GM12878 (cell line): ENCODE measurements at regions not wholly inside any gene's neighbourhood (a gene's known extent, or its start where the extent isn't known, plus 50 kb on each side); places are given as distances from the start of the nearest gene placed in this dataset.

Experiments
- ATAC-seq: fragments of 200-7000 bp; cut with Tn5 transposase; 3 replicates; pipeline ENCODE4 v1.9.1; 2020; ENCODE audit warnings: mild to moderate bottlenecking, moderate library complexity
- BruUV-seq: library from RNA; stranded (reverse); fragments of 400-500 nt; replicated peaks from 2 replicates; lab custom pipeline; 2021; lab: Mats Ljungman, UMichigan
- CTCF ChIA-PET: fragments of 300-600 bp; sonication (Branson Sonifier 250); formaldehyde crosslinking; extraction: SDS; loops from one replicate; lab custom pipeline; 2021; ENCODE audit warnings: inconsistent platforms; lab: Yijun Ruan, JAX
- POLR2A ChIA-PET: fragments of 350-600 bp; formaldehyde crosslinking; extraction: SDS; loops from one replicate; lab custom pipeline; 2021; ENCODE audit warnings: inconsistent platforms; lab: Charles Lee
- RAD21 ChIA-PET: fragments of 300-600 bp; sonication (Branson Sonifier 250); formaldehyde crosslinking; loops from one replicate; lab custom pipeline; 2023; ENCODE audit warnings: antibody characterized with exemption; ENCODE audit not compliant: unreplicated experiment; lab: Charles Lee
- SMC1A ChIA-PET: fragments of 300-600 bp; sonication (Branson Sonifier 250); formaldehyde crosslinking; loops from one replicate; lab custom pipeline; 2023; ENCODE audit not compliant: unreplicated experiment, uncharacterized antibody; lab: Charles Lee
- DNase-seq: peaks from one replicate; pipeline ENCODE4 v3.0.0-alpha.2; 2011; ENCODE audit warnings: low read depth, low spot score
- FAIRE-seq: peaks from 3 replicates; lab custom pipeline; 2011; peaks lifted over from hg19 to GRCh38; lab: Jason Lieb, UNC
- H2AFZ ChIP-seq: 2 replicates; pipeline ENCODE4 v1.6.0; 2011; ENCODE audit warnings: low read depth, low read length, control low read depth; ENCODE audit not compliant: control insufficient read depth
- H3K27ac ChIP-seq: 2 replicates; pipeline ENCODE4 v1.5.1; 2011; ENCODE audit warnings: control low read depth; ENCODE audit not compliant: control insufficient read depth, insufficient read depth
- H3K27me3 ChIP-seq, 2 experiments: replicated peaks in 1 of 2; 2 replicates each; pipeline versions ENCODE4 v1.6.0 to v1.6.1; 2011; ENCODE audit warnings: low read length in 1 of 2; ENCODE audit not compliant: control insufficient read depth in 2 of 2, insufficient read depth in 2 of 2
- H3K36me3 ChIP-seq, 2 experiments: 2 replicates each; pipeline ENCODE4 v1.5.1; 2011; ENCODE audit warnings: low read length in 1 of 2; ENCODE audit not compliant: control insufficient read depth in 2 of 2, insufficient read depth in 2 of 2
- H3K4me1 ChIP-seq: 2 replicates; pipeline ENCODE4 v1.6.1; 2011; ENCODE audit warnings: mild to moderate bottlenecking, low read length, moderate library complexity, mixed read lengths; ENCODE audit not compliant: control insufficient read depth, insufficient read depth
- H3K4me2 ChIP-seq: 2 replicates; pipeline ENCODE4 v1.6.0; 2011; ENCODE audit warnings: control low read depth; ENCODE audit not compliant: control insufficient read depth, insufficient read depth
- H3K4me3 ChIP-seq: fragments of 200-600 bp; sonication (generic); 2 replicates; pipeline ENCODE4 v1.5.1; 2016
- H3K79me2 ChIP-seq: 2 replicates; pipeline ENCODE4 v1.6.0; 2011; ENCODE audit warnings: low read length; ENCODE audit not compliant: control insufficient read depth, insufficient read depth
- H3K9ac ChIP-seq: 2 replicates; pipeline ENCODE4 v1.8.0; 2011; ENCODE audit warnings: low read length, control low read depth, mixed read lengths; ENCODE audit not compliant: control insufficient read depth, insufficient read depth
- H3K9me3 ChIP-seq: replicated peaks from 3 replicates; pipeline ENCODE4 v1.5.1; 2011; ENCODE audit warnings: mild to moderate bottlenecking, low read length; ENCODE audit not compliant: control insufficient read depth, insufficient read depth
- H4K20me1 ChIP-seq: 2 replicates; pipeline ENCODE4 v1.6.0; 2011; ENCODE audit not compliant: control insufficient read depth, insufficient read depth
- ATF2 ChIP-seq: IDR thresholded peaks from 2 replicates; pipeline ENCODE4 v1.6.1; 2012; ENCODE audit warnings: low read length, inconsistent platforms
- BCL3 ChIP-seq: IDR thresholded peaks from 2 replicates; pipeline ENCODE4 v1.6.1; 2011; ENCODE audit warnings: borderline replicate concordance, low read depth, mild to moderate bottlenecking, moderate library complexity, low read length; ENCODE audit not compliant: insufficient read depth, poor library complexity, severe bottlenecking
- BRCA1 ChIP-seq: IDR thresholded peaks from 2 replicates; pipeline ENCODE4 v1.6.1; 2011; ENCODE audit warnings: low read depth, low read length, improper control_type of control experiment
- E4F1 ChIP-seq: fragments of 450-650 bp; IDR thresholded peaks from 2 replicates; pipeline ENCODE4 v1.6.1; 2018; ENCODE audit warnings: borderline replicate concordance, mild to moderate bottlenecking; ENCODE audit not compliant: partially characterized antibody
- EGR1 ChIP-seq, 2 experiments: IDR thresholded peaks; 1 replicate in 1 of 2; 2 replicates in 1 of 2; pipeline ENCODE4 v1.6.1; 2011 to 2012; ENCODE audit warnings: low read depth in 2 of 2, low read length in 2 of 2, borderline replicate concordance in 1 of 2, mild to moderate bottlenecking in 1 of 2, moderate library complexity in 1 of 2
- KAT2A ChIP-seq: conservative IDR thresholded peaks from 2 replicates; pipeline ENCODE4 v1.6.1; 2011; ENCODE audit warnings: low read depth, low read length; ENCODE audit not compliant: control insufficient read depth
- RBBP5 ChIP-seq: fragments of 200-600 bp; sonication (generic); conservative IDR thresholded peaks from 2 replicates; pipeline ENCODE4 v1.6.1; 2016
- RELA ChIP-seq: fragments of 450-650 bp; IDR thresholded peaks from 2 replicates; pipeline ENCODE4 v1.8.0; 2014; ENCODE audit warnings: borderline replicate concordance; ENCODE audit not compliant: partially characterized antibody
- RFX5 ChIP-seq: IDR thresholded peaks from 2 replicates; pipeline ENCODE4 v1.6.1; 2011; ENCODE audit warnings: low read depth, low read length, improper control_type of control experiment
- SMC3 ChIP-seq: IDR thresholded peaks from 2 replicates; pipeline ENCODE4 v1.6.1; 2011; ENCODE audit warnings: low read length, improper control_type of control experiment, borderline replicate concordance
- SREBF2 ChIP-seq: IDR thresholded peaks from 2 replicates; pipeline ENCODE4 v1.6.1; 2012; ENCODE audit warnings: mild to moderate bottlenecking, low read length
- TAF1 ChIP-seq: IDR thresholded peaks from 2 replicates; pipeline ENCODE4 v1.6.1; 2011; ENCODE audit warnings: mild to moderate bottlenecking, low read depth, low read length, borderline replicate concordance
- ZBTB33 ChIP-seq: fragments of 450-650 bp; IDR thresholded peaks from 2 replicates; pipeline ENCODE4 v1.6.1; 2017; ENCODE audit warnings: mild to moderate bottlenecking
- ZSCAN29 ChIP-seq: fragments of 450-650 bp; IDR thresholded peaks from 2 replicates; pipeline ENCODE4 v1.6.1; 2017; ENCODE audit warnings: mild to moderate bottlenecking, moderate library complexity
- WGBS: methylation state at CpG from one replicate; pipeline ENCODE4 v1.1.6; 2016; ENCODE audit warnings: low lambda C conversion rate; ENCODE audit not compliant: insufficient replicate concordance, insufficient coverage; ENCODE audit errors: missing lambda C conversion rate; 5-methylcytosine and 5-hydroxymethylcytosine counted together
- in situ Hi-C: fragments of 300-500 bp; cut with MboI; formaldehyde crosslinking; loops from 9 replicates; pipeline ENCODE4 v1.14.3; 2018; ENCODE audit warnings: mixed read lengths
- intact Hi-C: fragments of 100-400 bp; cut with micrococcal nuclease; formaldehyde crosslinking; loops from one replicate; pipeline ENCODE4 v1.14.2; 2022; ENCODE audit not compliant: unreplicated experiment

- Histone ChIP-seq H3K4me1 (no peaks in the 10 kb centered on the region), H3K27me3 (no peaks in the 10 kb centered on the region), H4K20me1 (no peaks in the 10 kb centered on the region), H2AFZ (no peak overlapping the region), H3K9ac (no peak overlapping the region), H3K4me2 (no peak overlapping the region), H3K9me3 (no peaks in the 10 kb centered on the region), H3K4me3 (no peak overlapping the region), H3K36me3 (no peaks in the 10 kb centered on the region), H3K79me2 (no peaks in the 10 kb centered on the region), H3K27ac (no peak overlapping the region)
- ChIA-PET SMC1A (no interaction called here), POLR2A (no interaction called here), RAD21 (no interaction called here), CTCF (no interaction called here)
- no peak for DNase-seq
- WGBS, result 50% methylated on average over 4 of the region's 4 CpGs
- intact Hi-C loops, result no loop called here
- no peak for FAIRE-seq
- ATAC-seq, result no peak
- in situ Hi-C loops, result no loop called here
- no TSS peak for BruUV-seq
- TF ChIP-seq RBBP5 (no peak), BRCA1 (no peak), RELA (no peak), TAF1 (no peak), EGR1 (IDR thresholded peaks at IDR 0.05; ENCODE audit: borderline replicate concordance in 1 of 2, low read depth in 2 of 2, low read length in 2 of 2) (no peak), RFX5 (no peak), ZSCAN29 (no peak), SMC3 (no peak), SREBF2 (no peak), BCL3 (no peak), ATF2 (no peak), E4F1 (no peak), ZBTB33 (no peak), KAT2A (no peak)
Observed at GRCh38 chr1:232462213-232462612, 167.7 kb downstream of the SIPA1L2 start.
